OCI-LY7 (cell line): ENCODE measurements at regions not wholly inside any gene's neighbourhood (a gene's known extent, or its start where the extent isn't known, plus 50 kb on each side); places are given as distances from the start of the nearest gene placed in this dataset.

Source experiments
- BruUV-seq: library from RNA; stranded (reverse); fragments of 400-500 nt; replicated peaks from 2 replicates; lab custom pipeline; 2021; lab: Mats Ljungman, UMichigan
- CTCF ChIA-PET: fragments of 300-600 bp; sonication (Branson Sonifier 250); formaldehyde crosslinking; loops from one replicate; lab custom pipeline; 2022; ENCODE audit warnings: antibody characterized with exemption; ENCODE audit not compliant: unreplicated experiment; lab: Charles Lee
- POLR2A ChIA-PET: fragments of 300-600 bp; sonication (Branson Sonifier 250); formaldehyde crosslinking; loops from one replicate; lab custom pipeline; 2022; ENCODE audit warnings: antibody characterized with exemption; lab: Charles Lee
- DNase-seq: peaks from one replicate; pipeline ENCODE4 v3.0.0-alpha.2; 2015; ENCODE audit warnings: low spot score
- H2AFZ ChIP-seq: fragments of 200-600 bp; sonication (generic), shearing (Covaris generic); 2 replicates; pipeline ENCODE4 v1.6.1; 2014; ENCODE audit warnings: mild to moderate bottlenecking, antibody characterized with exemption, low read length, moderate library complexity
- H3K27ac ChIP-seq: fragments of 200-600 bp; sonication (generic); 2 replicates; pipeline ENCODE4 v1.5.1; 2014; ENCODE audit warnings: mixed run types, low read depth, mild to moderate bottlenecking, moderate library complexity, low read length, inconsistent platforms; ENCODE audit not compliant: poor library complexity, severe bottlenecking
- H3K36me3 ChIP-seq: fragments of 200-600 bp; sonication (generic); 2 replicates; pipeline ENCODE4 v1.6.1; 2014; ENCODE audit warnings: mild to moderate bottlenecking, antibody characterized with exemption, low read length, moderate library complexity, mixed read lengths; ENCODE audit not compliant: insufficient read depth
- H3K4me1 ChIP-seq: fragments of 200-600 bp; sonication (generic); 2 replicates; pipeline ENCODE4 v1.5.1; 2014; ENCODE audit warnings: mild to moderate bottlenecking, low read length; ENCODE audit not compliant: insufficient read depth, poor library complexity, severe bottlenecking
- H3K4me2 ChIP-seq: fragments of 200-600 bp; sonication (generic); 2 replicates; pipeline ENCODE4 v1.6.1; 2014; ENCODE audit warnings: mild to moderate bottlenecking, low read length
- H3K4me3 ChIP-seq: fragments of 200-600 bp; sonication (generic); 2 replicates; pipeline ENCODE4 v1.5.1; 2014; ENCODE audit warnings: mild to moderate bottlenecking, low read depth, low read length; ENCODE audit not compliant: poor library complexity, severe bottlenecking
- H3K79me2 ChIP-seq: fragments of 200-600 bp; sonication (generic); 2 replicates; pipeline ENCODE4 v1.6.1; 2016; ENCODE audit warnings: low read depth, mild to moderate bottlenecking, low read length, moderate library complexity, mixed read lengths; ENCODE audit not compliant: insufficient read depth
- H3K9me2 ChIP-seq: fragments of 200-600 bp; sonication (generic); 2 replicates; pipeline ENCODE4 v1.6.1; 2016; ENCODE audit warnings: mild to moderate bottlenecking, low read length, mixed read lengths; ENCODE audit not compliant: insufficient read depth
- H3K9me3 ChIP-seq: fragments of 200-600 bp; sonication (generic); 2 replicates; pipeline ENCODE4 v1.6.1; 2014; ENCODE audit warnings: mild to moderate bottlenecking, mixed run types, low read length, mixed read lengths
- H4K20me1 ChIP-seq: fragments of 200-600 bp; sonication (generic); 2 replicates; pipeline ENCODE4 v1.6.1; 2014; ENCODE audit warnings: mild to moderate bottlenecking, antibody characterized with exemption, low read length, moderate library complexity, mixed read lengths; ENCODE audit not compliant: insufficient read depth
- EZH2phosphoT487 ChIP-seq: fragments of 200-600 bp; sonication (generic); IDR thresholded peaks from 2 replicates; pipeline ENCODE4 v1.6.1; 2018; ENCODE audit warnings: low read depth, borderline replicate concordance, mild to moderate bottlenecking, mixed run types, antibody characterized with exemption, low read length, moderate library complexity, mixed read lengths
- intact Hi-C: fragments of 100-400 bp; cut with micrococcal nuclease; formaldehyde crosslinking; loops from one replicate; pipeline ENCODE4 v1.10.0; 2022; ENCODE audit not compliant: unreplicated experiment
- TF ChIP-seq, protein P1 (sequence below): fragments of 200-600 bp; sonication (generic); conservative IDR thresholded peaks from 2 replicates; pipeline ENCODE4 v1.5.1; 2014; ENCODE audit warnings: mild to moderate bottlenecking, antibody characterized with exemption, low read length, moderate library complexity, mixed read lengths

DNA sequence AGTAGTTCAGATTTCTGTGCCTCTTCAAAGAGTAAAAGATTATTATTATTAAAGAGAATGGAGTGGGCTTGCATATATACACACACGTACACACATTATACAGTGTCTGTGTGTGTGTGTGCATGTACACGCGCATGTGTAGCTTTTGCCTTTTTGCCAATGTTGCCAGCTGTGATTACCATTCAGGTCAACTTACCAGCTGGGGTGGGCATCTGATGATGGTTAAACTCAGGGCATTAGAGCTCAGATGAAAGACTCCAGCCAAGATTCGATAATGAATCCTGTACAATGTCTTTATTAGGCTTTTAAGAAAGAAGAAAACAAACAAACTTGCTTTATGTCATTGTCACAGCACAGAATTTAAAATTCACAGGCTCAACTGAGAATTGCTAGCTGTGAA lies 296.5 kb upstream of the DMAC1 start:
- no peaks in the 10 kb centered on the region for H3K9me3 ChIP-seq
- H3K4me3 ChIP-seq = no peak overlapping the region
- H2AFZ ChIP-seq = no peak overlapping the region
- POLR2A ChIA-PET = interaction anchor here (0.5 kb wide), 1 partner anchor 373 kb away, joined by 3 read pairs; no protein-coding TSS in a partner anchor
- intact Hi-C loops = no loop called here
- H3K4me2 ChIP-seq = no peak overlapping the region
- no peak overlapping the region for H3K27ac ChIP-seq
- no peaks in the 10 kb centered on the region for H3K79me2 ChIP-seq
- H4K20me1 ChIP-seq = no peaks in the 10 kb centered on the region
- no peaks in the 10 kb centered on the region for H3K36me3 ChIP-seq
- no TSS peak for BruUV-seq
- no peaks in the 10 kb centered on the region for H3K4me1 ChIP-seq
- TF ChIP-seq, protein P1, sequence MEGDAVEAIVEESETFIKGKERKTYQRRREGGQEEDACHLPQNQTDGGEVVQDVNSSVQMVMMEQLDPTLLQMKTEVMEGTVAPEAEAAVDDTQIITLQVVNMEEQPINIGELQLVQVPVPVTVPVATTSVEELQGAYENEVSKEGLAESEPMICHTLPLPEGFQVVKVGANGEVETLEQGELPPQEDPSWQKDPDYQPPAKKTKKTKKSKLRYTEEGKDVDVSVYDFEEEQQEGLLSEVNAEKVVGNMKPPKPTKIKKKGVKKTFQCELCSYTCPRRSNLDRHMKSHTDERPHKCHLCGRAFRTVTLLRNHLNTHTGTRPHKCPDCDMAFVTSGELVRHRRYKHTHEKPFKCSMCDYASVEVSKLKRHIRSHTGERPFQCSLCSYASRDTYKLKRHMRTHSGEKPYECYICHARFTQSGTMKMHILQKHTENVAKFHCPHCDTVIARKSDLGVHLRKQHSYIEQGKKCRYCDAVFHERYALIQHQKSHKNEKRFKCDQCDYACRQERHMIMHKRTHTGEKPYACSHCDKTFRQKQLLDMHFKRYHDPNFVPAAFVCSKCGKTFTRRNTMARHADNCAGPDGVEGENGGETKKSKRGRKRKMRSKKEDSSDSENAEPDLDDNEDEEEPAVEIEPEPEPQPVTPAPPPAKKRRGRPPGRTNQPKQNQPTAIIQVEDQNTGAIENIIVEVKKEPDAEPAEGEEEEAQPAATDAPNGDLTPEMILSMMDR = no peak
- CTCF ChIA-PET = no interaction called here
- H3K9me2 ChIP-seq = no peaks in the 10 kb centered on the region
- DNase-seq = no peak

DNA sequence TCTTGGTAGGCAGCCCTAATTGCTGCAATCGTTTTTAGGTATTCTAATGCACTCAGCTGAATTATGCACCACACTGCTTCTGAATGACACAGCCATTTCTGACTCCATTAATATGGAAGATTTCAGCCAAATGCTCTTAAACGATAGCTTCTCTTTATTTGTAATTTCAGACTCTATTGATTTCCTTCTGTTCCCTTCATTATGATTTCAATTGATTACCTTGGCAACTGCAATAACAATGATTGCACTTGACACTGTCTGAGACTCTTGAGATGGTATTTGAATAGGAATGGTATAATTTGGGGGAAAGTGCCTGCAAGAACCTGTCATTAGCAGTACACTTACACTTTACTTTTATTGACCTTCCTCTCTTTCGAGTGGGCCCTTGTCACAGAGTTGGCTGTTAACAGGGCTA lies 296.1 kb upstream of the DMAC1 start:
- no peaks in the 10 kb centered on the region for H4K20me1 ChIP-seq
- H2AFZ ChIP-seq = no peak overlapping the region
- CTCF ChIA-PET = no interaction called here
- TF ChIP-seq EZH2phosphoT487 = no peak
- TF ChIP-seq, protein P1 = no peak
- no peak overlapping the region for H3K27ac ChIP-seq
- H3K36me3 ChIP-seq = no peaks in the 10 kb centered on the region
- no TSS peak for BruUV-seq
- POLR2A ChIA-PET = interaction anchor here (0.5 kb wide), 1 partner anchor 373 kb away, joined by 3 read pairs; no protein-coding TSS in a partner anchor
- no peak overlapping the region for H3K4me2 ChIP-seq
- no peak for DNase-seq
- no peaks in the 10 kb centered on the region for H3K9me3 ChIP-seq
- no peaks in the 10 kb centered on the region for H3K79me2 ChIP-seq
- no peak overlapping the region for H3K4me3 ChIP-seq
- no peaks in the 10 kb centered on the region for H3K9me2 ChIP-seq
- H3K4me1 ChIP-seq = no peaks in the 10 kb centered on the region
- intact Hi-C loops = no loop called here

DNA sequence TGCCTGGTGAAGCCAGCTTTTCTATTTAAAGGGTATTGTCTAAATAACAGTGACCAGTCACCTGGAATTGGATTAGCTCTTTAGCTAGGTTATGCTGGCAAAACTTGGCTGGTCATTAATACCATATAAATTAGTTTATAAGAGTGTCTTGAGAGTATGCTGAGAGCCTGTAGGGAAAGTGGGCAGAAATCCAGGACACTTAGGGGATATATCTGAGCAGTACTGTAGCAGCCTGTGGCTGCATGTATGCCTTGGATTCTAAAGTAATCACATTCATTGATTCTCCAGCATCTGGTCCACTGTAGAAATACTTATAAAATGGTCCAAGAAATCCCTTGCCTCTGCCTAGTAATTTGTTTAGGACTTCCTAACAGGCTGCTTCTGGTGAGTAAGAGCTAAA lies 288.9 kb upstream of the DMAC1 start:
- no peaks in the 10 kb centered on the region for H3K9me3 ChIP-seq
- intact Hi-C loops = no loop called here
- POLR2A ChIA-PET = no interaction called here

More for the DNA sequence above, 288.9 kb upstream of the DMAC1 start:
- Histone ChIP-seq H2AFZ (no peak overlapping the region), H3K27ac (no peak overlapping the region), H3K4me2 (no peak overlapping the region), H3K9me2 (no peaks in the 10 kb centered on the region), H3K36me3 (no peaks in the 10 kb centered on the region), H4K20me1 (no peaks in the 10 kb centered on the region), H3K79me2 (no peaks in the 10 kb centered on the region), H3K4me3 (no peak overlapping the region), H3K4me1 (no peaks in the 10 kb centered on the region)
- DNase-seq = no peak
- no peak for TF ChIP-seq EZH2phosphoT487
- TF ChIP-seq, protein P1 = no peak
- CTCF ChIA-PET = no interaction called here
- BruUV-seq = no TSS peak
